ENCODE measurements at regions not wholly inside any gene's neighbourhood (a gene's known extent, or its start where the extent isn't known, plus 50 kb on each side); places are given as distances from the start of the nearest gene placed in this dataset.

DNA sequence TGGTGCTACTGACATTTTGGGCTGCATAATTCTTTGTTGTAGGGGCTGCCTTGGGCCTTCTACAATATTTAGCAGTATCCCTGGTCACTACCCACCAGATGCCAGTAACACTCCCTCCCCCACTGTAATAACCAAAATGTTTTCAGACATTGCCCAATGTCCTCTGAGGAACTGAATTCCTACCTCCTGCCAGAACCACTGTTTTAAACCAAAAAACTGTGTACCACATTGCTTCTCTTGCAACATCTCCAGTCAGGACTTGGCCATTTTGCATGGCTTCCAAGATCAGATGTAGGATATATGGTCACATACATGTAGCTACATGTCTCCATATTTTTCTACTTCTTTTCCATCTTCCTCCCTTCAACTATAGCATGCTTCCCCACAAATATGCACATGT, 97.4 kb upstream of the IFNGR1 start:
- TF ChIP-seq POLR2A (IDR thresholded peaks at IDR 0.05) (no peak), CTCF (IDR thresholded peaks at IDR 0.05) (no peak)

All from thyroid gland (tissue), 4 donors.